ENCODE measurements at regions not wholly inside any gene's neighbourhood (a gene's known extent, or its start where the extent isn't known, plus 50 kb on each side); places are given as distances from the start of the nearest gene placed in this dataset.

GRCh38 chr1:216907100-216907499, 183.9 kb upstream of the ESRRG start:
- intact Hi-C loops (cut with DNase I): no loop called here
- Histone ChIP-seq H3K9ac (ENCODE audit: low read depth in 2 of 2, low read length in 2 of 2) (no peak overlapping the region), H3K27ac (no peak overlapping the region), H3K4me3 (no peak overlapping the region), H3K27me3 (no peaks in the 10 kb centered on the region), H3K4me1 (no peaks in the 10 kb centered on the region), H3K9me3 (no peaks in the 10 kb centered on the region), H3K36me3 (no peaks in the 10 kb centered on the region)
- no peak for TF ChIP-seq CTCF (IDR thresholded peaks at IDR 0.05)
- no peak for DNase-seq

- H3K36me3 ChIP-seq: no peaks in the 10 kb centered on the region
- TF ChIP-seq CTCF (IDR thresholded peaks at IDR 0.05): no peak
- no peak overlapping the region for H3K9ac ChIP-seq (ENCODE audit: low read depth in 2 of 2, low read length in 2 of 2)
- H3K4me1 ChIP-seq: no peaks in the 10 kb centered on the region
- H3K27ac ChIP-seq: no peak overlapping the region
- DNase-seq: no peak
- no peak overlapping the region for H3K4me3 ChIP-seq
- H3K9me3 ChIP-seq: no peaks in the 10 kb centered on the region
- H3K27me3 ChIP-seq: no peaks in the 10 kb centered on the region
- intact Hi-C loops (cut with DNase I): no loop called here
Observed at GRCh38 chr1:216905781-216906180, 182.6 kb upstream of the ESRRG start.

- Histone ChIP-seq H3K4me3 (no peak overlapping the region), H3K27me3 (no peaks in the 10 kb centered on the region), H3K9ac (ENCODE audit: low read depth in 2 of 2, low read length in 2 of 2) (no peak overlapping the region), H3K36me3 (no peaks in the 10 kb centered on the region), H3K27ac (no peak overlapping the region), H3K4me1 (no peaks in the 10 kb centered on the region), H3K9me3 (no peaks in the 10 kb centered on the region)
- TF ChIP-seq CTCF (IDR thresholded peaks at IDR 0.05): no peak
- intact Hi-C loops (cut with DNase I): no loop called here
- no peak for DNase-seq
Observed at GRCh38 chr1:216905137-216905536, 181.9 kb upstream of the ESRRG start.

GRCh38 chr1:216904471-216904870, 181.2 kb upstream of the ESRRG start:
- intact Hi-C loops (cut with DNase I): no loop called here
- H3K4me1 ChIP-seq: no peaks in the 10 kb centered on the region
- no peak overlapping the region for H3K4me3 ChIP-seq
- no peaks in the 10 kb centered on the region for H3K36me3 ChIP-seq
- DNase-seq: no peak
- H3K9me3 ChIP-seq: no peaks in the 10 kb centered on the region
- no peaks in the 10 kb centered on the region for H3K27me3 ChIP-seq
- H3K9ac ChIP-seq (ENCODE audit: low read depth in 2 of 2, low read length in 2 of 2): no peak overlapping the region
- no peak overlapping the region for H3K27ac ChIP-seq
- TF ChIP-seq CTCF (IDR thresholded peaks at IDR 0.05): no peak

GRCh38 chr1:216903382-216903740, 180.1 kb upstream of the ESRRG start:
- intact Hi-C loops (cut with DNase I): no loop called here
- H3K27me3 ChIP-seq: no peaks in the 10 kb centered on the region
- H3K27ac ChIP-seq: no peak overlapping the region
- no peak overlapping the region for H3K4me3 ChIP-seq
- DNase-seq: no peak
- no peaks in the 10 kb centered on the region for H3K4me1 ChIP-seq
- no peaks in the 10 kb centered on the region for H3K9me3 ChIP-seq
- H3K36me3 ChIP-seq: no peaks in the 10 kb centered on the region
- no peak for TF ChIP-seq CTCF (IDR thresholded peaks at IDR 0.05)
- no peak overlapping the region for H3K9ac ChIP-seq (ENCODE audit: low read depth in 2 of 2, low read length in 2 of 2)
